Progenitor cell of endocrine pancreas (in vitro differentiated cells): ENCODE measurements at regions not wholly inside any gene's neighbourhood (a gene's known extent, or its start where the extent isn't known, plus 50 kb on each side); places are given as distances from the start of the nearest gene placed in this dataset.
A peak's percentile ranks its signal among the peaks of the same experiment; 100 is the strongest.

Source experiments
- DNase-seq: peaks from one replicate; pipeline ENCODE4 v3.0.0; 2021; ENCODE audit warnings: low spot score; ENCODE audit not compliant: unreplicated experiment
- H3K27ac Mint-ChIP-seq: 2 replicates; pipeline ENCODE4 v1.8.0; 2021; ENCODE audit warnings: mild to moderate bottlenecking, moderate library complexity, mixed read lengths
- H3K27me3 Mint-ChIP-seq: 2 replicates; pipeline ENCODE4 v1.8.0; 2021; ENCODE audit warnings: mixed read lengths
- H3K36me3 Mint-ChIP-seq: 2 replicates; pipeline ENCODE4 v1.8.0; 2022; ENCODE audit warnings: mixed read lengths; ENCODE audit not compliant: insufficient read depth
- H3K4me1 Mint-ChIP-seq: 2 replicates; pipeline ENCODE4 v1.8.0; 2021; ENCODE audit warnings: low read depth, mixed read lengths
- H3K4me3 Mint-ChIP-seq: 2 replicates; pipeline ENCODE4 v1.8.0; 2021; ENCODE audit warnings: low read depth, mild to moderate bottlenecking, moderate library complexity, mixed read lengths
- H3K9me3 Mint-ChIP-seq: 2 replicates; pipeline ENCODE4 v1.8.0; 2021; ENCODE audit warnings: low read depth, mixed read lengths
- CTCF ChIP-seq: fragments of 200-600 bp; sonication (generic); IDR thresholded peaks from one replicate; pipeline ENCODE4 v1.5.0; 2021; ENCODE audit warnings: antibody characterized with exemption, mild to moderate bottlenecking; ENCODE audit not compliant: unreplicated experiment

GRCh38 chr22:25406510-25407210 lies 157.8 kb upstream of the GRK3 start:
- Mint-ChIP-seq H3K9me3 (no peaks in the 10 kb centered on the region), H3K27me3 (peaks cover 6% of the 10 kb centered on the region), H3K36me3 (no peaks in the 10 kb centered on the region), H3K4me3 (peak overlapping the region; percentile 75), H3K4me1 (peaks cover 15% of the 10 kb centered on the region), H3K27ac (peak overlapping the region; percentile 73)
- TF ChIP-seq CTCF, result no peak
- no peak for DNase-seq

GRCh38 chr22:25407226-25407858 lies 157.1 kb upstream of the GRK3 start:
- H3K4me3 Mint-ChIP-seq, result peak overlapping the region; percentile 75
- peaks cover 6% of the 10 kb centered on the region for H3K27me3 Mint-ChIP-seq
- H3K4me1 Mint-ChIP-seq, result peaks cover 15% of the 10 kb centered on the region
- no peaks in the 10 kb centered on the region for H3K9me3 Mint-ChIP-seq
- H3K27ac Mint-ChIP-seq, result peak overlapping the region; percentile 36
- H3K36me3 Mint-ChIP-seq, result no peaks in the 10 kb centered on the region
- no peak for DNase-seq
- TF ChIP-seq CTCF, result no peak

GRCh38 chr22:25407859-25408229 lies 156.6 kb upstream of the GRK3 start:
- no peak for TF ChIP-seq CTCF
- Mint-ChIP-seq H3K27me3 (peaks cover 6% of the 10 kb centered on the region), H3K36me3 (no peaks in the 10 kb centered on the region), H3K4me1 (peaks cover 14% of the 10 kb centered on the region), H3K27ac (peak overlapping the region; percentile 36), H3K9me3 (no peaks in the 10 kb centered on the region), H3K4me3 (peak overlapping the region; percentile 10)
- no peak for DNase-seq

GRCh38 chr22:25409240-25409639 lies 155.2 kb upstream of the GRK3 start:
- DNase-seq, result no peak
- Mint-ChIP-seq H3K27me3 (peaks cover 6% of the 10 kb centered on the region), H3K36me3 (no peaks in the 10 kb centered on the region), H3K27ac (no peak overlapping the region), H3K4me3 (no peak overlapping the region), H3K9me3 (peaks cover 3% of the 10 kb centered on the region), H3K4me1 (peaks cover 4% of the 10 kb centered on the region)
- no peak for TF ChIP-seq CTCF

GRCh38 chr22:25410849-25411248 lies 153.6 kb upstream of the GRK3 start:
- Mint-ChIP-seq H3K27ac (no peak overlapping the region), H3K27me3 (peaks cover 15% of the 10 kb centered on the region), H3K36me3 (no peaks in the 10 kb centered on the region), H3K4me3 (no peak overlapping the region), H3K9me3 (peaks cover 3% of the 10 kb centered on the region), H3K4me1 (peaks cover 4% of the 10 kb centered on the region)
- TF ChIP-seq CTCF, result no peak
- DNase-seq, result no peak
